ENCODE measurements at regions not wholly inside any gene's neighbourhood (a gene's known extent, or its start where the extent isn't known, plus 50 kb on each side); places are given as distances from the start of the nearest gene placed in this dataset.

DNA sequence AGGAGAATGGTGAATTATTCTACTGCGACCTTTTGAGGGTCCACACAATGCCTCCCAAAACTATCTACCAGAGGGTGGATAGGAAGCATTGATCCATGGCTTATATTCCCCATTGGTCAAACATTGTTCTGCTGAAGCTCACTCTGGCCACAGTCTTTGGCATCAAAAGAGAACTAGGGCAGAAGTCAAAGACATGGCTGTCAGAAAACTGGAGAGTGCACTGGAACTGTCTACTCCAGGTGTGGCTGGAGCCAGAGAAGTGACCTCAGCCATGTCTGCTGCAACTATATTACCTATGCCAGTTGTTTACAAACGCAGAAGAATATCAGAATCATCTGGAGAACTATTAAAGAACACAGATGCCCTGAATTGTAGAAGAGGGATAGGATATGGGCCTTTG lies 238.7 kb upstream of the USP25 start:
- ATAC-seq (ENCODE audit: low FRiP score in 2 of 2) (no peak), DNase-seq (no peak)
- Histone ChIP-seq H3K9me3 (no peaks in the 10 kb centered on the region), H3K4me3 (no peak overlapping the region), H3K4me1 (no peaks in the 10 kb centered on the region), H3K36me3 (no peaks in the 10 kb centered on the region), H3K27ac (no peak overlapping the region), H3K27me3 (no peaks in the 10 kb centered on the region)
- 76 to 84% methylated on average over 2 of the region's 2 CpGs for WGBS, 2 donors
- TF ChIP-seq, protein P1, sequence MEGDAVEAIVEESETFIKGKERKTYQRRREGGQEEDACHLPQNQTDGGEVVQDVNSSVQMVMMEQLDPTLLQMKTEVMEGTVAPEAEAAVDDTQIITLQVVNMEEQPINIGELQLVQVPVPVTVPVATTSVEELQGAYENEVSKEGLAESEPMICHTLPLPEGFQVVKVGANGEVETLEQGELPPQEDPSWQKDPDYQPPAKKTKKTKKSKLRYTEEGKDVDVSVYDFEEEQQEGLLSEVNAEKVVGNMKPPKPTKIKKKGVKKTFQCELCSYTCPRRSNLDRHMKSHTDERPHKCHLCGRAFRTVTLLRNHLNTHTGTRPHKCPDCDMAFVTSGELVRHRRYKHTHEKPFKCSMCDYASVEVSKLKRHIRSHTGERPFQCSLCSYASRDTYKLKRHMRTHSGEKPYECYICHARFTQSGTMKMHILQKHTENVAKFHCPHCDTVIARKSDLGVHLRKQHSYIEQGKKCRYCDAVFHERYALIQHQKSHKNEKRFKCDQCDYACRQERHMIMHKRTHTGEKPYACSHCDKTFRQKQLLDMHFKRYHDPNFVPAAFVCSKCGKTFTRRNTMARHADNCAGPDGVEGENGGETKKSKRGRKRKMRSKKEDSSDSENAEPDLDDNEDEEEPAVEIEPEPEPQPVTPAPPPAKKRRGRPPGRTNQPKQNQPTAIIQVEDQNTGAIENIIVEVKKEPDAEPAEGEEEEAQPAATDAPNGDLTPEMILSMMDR (IDR thresholded peaks at IDR 0.05) = no peak
- TF ChIP-seq EP300 (IDR thresholded peaks at IDR 0.05) (no peak), POLR2AphosphoS5 (IDR thresholded peaks at IDR 0.05) (no peak), POLR2A (IDR thresholded peaks at IDR 0.05) (no peak)

DNA sequence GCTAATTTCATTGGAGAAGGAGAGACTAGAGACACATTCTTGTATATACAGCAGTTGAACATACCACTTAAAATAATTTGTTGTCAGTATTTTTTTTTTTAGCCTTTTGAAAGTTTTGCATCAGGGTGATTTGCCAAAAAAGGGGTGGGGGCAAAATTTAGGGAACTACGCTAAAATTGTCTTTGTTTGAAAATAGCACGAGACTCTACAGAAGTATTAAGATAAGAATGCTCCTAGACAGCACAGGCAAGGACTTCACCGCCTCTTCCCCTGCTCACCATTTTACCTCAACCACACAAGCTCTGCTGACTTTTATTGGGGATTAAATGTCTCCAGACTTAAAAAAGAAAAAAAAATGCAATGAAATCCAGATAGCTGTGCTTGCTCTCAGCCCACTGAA lies 236.1 kb upstream of the USP25 start:
- H3K27me3 ChIP-seq = no peaks in the 10 kb centered on the region
- no peaks in the 10 kb centered on the region for H3K4me1 ChIP-seq
- H3K27ac ChIP-seq = no peak overlapping the region
- TF ChIP-seq POLR2AphosphoS5 (IDR thresholded peaks at IDR 0.05) (no peak), EP300 (IDR thresholded peaks at IDR 0.05) (no peak), POLR2A (IDR thresholded peaks at IDR 0.05) (no peak)
- TF ChIP-seq, protein P1 (IDR thresholded peaks at IDR 0.05) = no peak
- no peaks in the 10 kb centered on the region for H3K9me3 ChIP-seq
- DNase-seq (no peak), ATAC-seq (ENCODE audit: low FRiP score in 2 of 2) (no peak)
- no peak overlapping the region for H3K4me3 ChIP-seq
- H3K36me3 ChIP-seq = no peaks in the 10 kb centered on the region
- WGBS, 2 donors = 43 to 45% methylated on average over 3 of the region's 3 CpGs

DNA sequence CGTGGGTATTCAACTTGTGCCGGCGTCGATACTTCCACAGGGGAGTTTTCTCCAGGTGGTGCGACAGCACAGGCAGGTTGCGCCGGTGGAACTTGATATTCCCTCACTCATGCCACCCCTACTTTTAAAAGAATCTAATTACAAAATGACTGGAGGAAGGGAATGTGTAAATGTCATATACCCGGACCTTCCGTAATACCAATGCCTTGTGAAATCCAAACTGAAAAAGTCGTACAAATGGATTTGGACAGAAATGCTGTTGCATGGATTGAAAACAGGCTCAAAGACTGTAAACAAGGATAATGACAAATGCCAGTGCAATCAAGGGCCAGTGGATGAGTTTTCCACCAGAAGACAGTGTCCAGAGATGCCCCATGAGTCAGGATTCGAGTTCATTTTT lies 235.3 kb upstream of the USP25 start:
- no peak overlapping the region for H3K27ac ChIP-seq
- no peaks in the 10 kb centered on the region for H3K4me1 ChIP-seq
- WGBS, 2 donors = 92 to 94% methylated on average over 11 of the region's 11 CpGs
- H3K9me3 ChIP-seq = no peaks in the 10 kb centered on the region
- ATAC-seq (ENCODE audit: low FRiP score in 2 of 2) (no peak), DNase-seq (no peak)
- TF ChIP-seq EP300 (IDR thresholded peaks at IDR 0.05) (no peak), POLR2AphosphoS5 (IDR thresholded peaks at IDR 0.05) (no peak), POLR2A (IDR thresholded peaks at IDR 0.05) (no peak)
- TF ChIP-seq, protein P1 (IDR thresholded peaks at IDR 0.05) = no peak
- H3K4me3 ChIP-seq = no peak overlapping the region
- H3K36me3 ChIP-seq = no peaks in the 10 kb centered on the region
- no peaks in the 10 kb centered on the region for H3K27me3 ChIP-seq

DNA sequence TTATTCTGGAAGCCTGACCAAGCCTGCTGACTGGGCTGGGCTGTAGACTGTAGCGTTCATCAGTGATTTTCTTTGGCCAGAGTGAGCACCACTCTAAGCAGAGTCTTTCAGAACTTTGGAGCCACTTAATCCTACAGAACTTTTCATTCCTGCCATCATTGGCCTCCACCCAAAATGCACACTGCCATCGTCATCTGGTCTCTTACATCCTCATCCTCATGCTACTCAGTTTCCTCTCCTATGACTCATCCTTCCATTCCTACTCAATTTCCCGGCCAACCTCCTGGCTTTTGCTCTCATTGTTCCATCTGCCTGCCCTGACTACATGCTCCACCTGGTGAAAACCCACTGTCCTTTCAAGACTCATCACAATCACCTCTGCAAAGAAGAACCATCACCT lies 233.8 kb upstream of the USP25 start:
- Histone ChIP-seq H3K36me3 (no peaks in the 10 kb centered on the region), H3K27ac (no peak overlapping the region), H3K27me3 (no peaks in the 10 kb centered on the region), H3K9me3 (no peaks in the 10 kb centered on the region), H3K4me3 (no peak overlapping the region), H3K4me1 (no peaks in the 10 kb centered on the region)
- no peak for ATAC-seq (ENCODE audit: low FRiP score in 2 of 2)
- TF ChIP-seq POLR2A (IDR thresholded peaks at IDR 0.05) = no peak
- no peak for TF ChIP-seq POLR2AphosphoS5 (IDR thresholded peaks at IDR 0.05)
- TF ChIP-seq, protein P1 (IDR thresholded peaks at IDR 0.05) = no peak
- no peak for TF ChIP-seq EP300 (IDR thresholded peaks at IDR 0.05)
- no peak for DNase-seq
- WGBS, 2 donors = 71 to 76% methylated on average over 3 of the region's 3 CpGs

DNA sequence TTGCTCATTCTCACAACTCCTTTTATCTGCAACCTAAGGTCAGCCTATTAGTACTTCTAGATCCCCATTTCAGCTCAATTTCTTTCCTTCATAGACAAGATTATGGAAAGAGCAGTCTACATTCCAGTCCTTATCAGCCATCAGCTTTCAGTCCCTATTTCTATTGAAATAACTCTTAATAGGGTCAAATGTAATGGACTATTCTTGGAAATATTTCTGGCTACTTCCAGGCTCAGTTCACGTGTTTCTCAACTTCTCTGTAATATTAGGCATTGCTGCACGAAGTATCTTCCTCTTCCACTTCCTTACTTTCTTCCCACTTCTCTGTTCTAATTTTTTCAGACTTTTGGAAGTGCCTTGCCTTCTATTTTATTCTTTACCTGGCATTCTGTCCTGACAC lies 232.9 kb upstream of the USP25 start:
- H3K27me3 ChIP-seq = no peaks in the 10 kb centered on the region
- 54 to 62% methylated on average over 2 of the region's 2 CpGs for WGBS, 2 donors

More for the DNA sequence above, 232.9 kb upstream of the USP25 start:
- no peaks in the 10 kb centered on the region for H3K9me3 ChIP-seq
- no peak for DNase-seq
- no peak overlapping the region for H3K4me3 ChIP-seq
- H3K36me3 ChIP-seq = no peaks in the 10 kb centered on the region
- no peak overlapping the region for H3K27ac ChIP-seq
- TF ChIP-seq, protein P1 (IDR thresholded peaks at IDR 0.05) = no peak
- TF ChIP-seq POLR2AphosphoS5 (IDR thresholded peaks at IDR 0.05) = no peak
- TF ChIP-seq EP300 (IDR thresholded peaks at IDR 0.05) = no peak
- TF ChIP-seq POLR2A (IDR thresholded peaks at IDR 0.05) = no peak
- ATAC-seq (ENCODE audit: low FRiP score in 2 of 2) = peak in 1 of 2 donors; percentile 41
- no peaks in the 10 kb centered on the region for H3K4me1 ChIP-seq
